GM12878 (cell line): ENCODE measurements at regions not wholly inside any gene's neighbourhood (a gene's known extent, or its start where the extent isn't known, plus 50 kb on each side); places are given as distances from the start of the nearest gene placed in this dataset.

Experiments
- ATAC-seq: fragments of 200-7000 bp; cut with Tn5 transposase; 3 replicates; pipeline ENCODE4 v1.9.1; 2020; ENCODE audit warnings: mild to moderate bottlenecking, moderate library complexity
- BruUV-seq: library from RNA; stranded (reverse); fragments of 400-500 nt; replicated peaks from 2 replicates; lab custom pipeline; 2021; lab: Mats Ljungman, UMichigan
- CTCF ChIA-PET: fragments of 300-600 bp; sonication (Branson Sonifier 250); formaldehyde crosslinking; extraction: SDS; loops from one replicate; lab custom pipeline; 2021; ENCODE audit warnings: inconsistent platforms; lab: Yijun Ruan, JAX
- POLR2A ChIA-PET: fragments of 350-600 bp; formaldehyde crosslinking; extraction: SDS; loops from one replicate; lab custom pipeline; 2021; ENCODE audit warnings: inconsistent platforms; lab: Charles Lee
- RAD21 ChIA-PET: fragments of 300-600 bp; sonication (Branson Sonifier 250); formaldehyde crosslinking; loops from one replicate; lab custom pipeline; 2023; ENCODE audit warnings: antibody characterized with exemption; ENCODE audit not compliant: unreplicated experiment; lab: Charles Lee
- SMC1A ChIA-PET: fragments of 300-600 bp; sonication (Branson Sonifier 250); formaldehyde crosslinking; loops from one replicate; lab custom pipeline; 2023; ENCODE audit not compliant: unreplicated experiment, uncharacterized antibody; lab: Charles Lee
- DNase-seq: peaks from one replicate; pipeline ENCODE4 v3.0.0-alpha.2; 2011; ENCODE audit warnings: low read depth, low spot score
- FAIRE-seq: peaks from 3 replicates; lab custom pipeline; 2011; peaks lifted over from hg19 to GRCh38; lab: Jason Lieb, UNC
- H2AFZ ChIP-seq: 2 replicates; pipeline ENCODE4 v1.6.0; 2011; ENCODE audit warnings: low read depth, low read length, control low read depth; ENCODE audit not compliant: control insufficient read depth
- H3K27ac ChIP-seq: 2 replicates; pipeline ENCODE4 v1.5.1; 2011; ENCODE audit warnings: control low read depth; ENCODE audit not compliant: control insufficient read depth, insufficient read depth
- H3K27me3 ChIP-seq, 2 experiments: replicated peaks in 1 of 2; 2 replicates each; pipeline versions ENCODE4 v1.6.0 to v1.6.1; 2011; ENCODE audit warnings: low read length in 1 of 2; ENCODE audit not compliant: control insufficient read depth in 2 of 2, insufficient read depth in 2 of 2
- H3K36me3 ChIP-seq, 2 experiments: 2 replicates each; pipeline ENCODE4 v1.5.1; 2011; ENCODE audit warnings: low read length in 1 of 2; ENCODE audit not compliant: control insufficient read depth in 2 of 2, insufficient read depth in 2 of 2
- H3K4me1 ChIP-seq: 2 replicates; pipeline ENCODE4 v1.6.1; 2011; ENCODE audit warnings: mild to moderate bottlenecking, low read length, moderate library complexity, mixed read lengths; ENCODE audit not compliant: control insufficient read depth, insufficient read depth
- H3K4me2 ChIP-seq: 2 replicates; pipeline ENCODE4 v1.6.0; 2011; ENCODE audit warnings: control low read depth; ENCODE audit not compliant: control insufficient read depth, insufficient read depth
- H3K4me3 ChIP-seq: fragments of 200-600 bp; sonication (generic); 2 replicates; pipeline ENCODE4 v1.5.1; 2016
- H3K79me2 ChIP-seq: 2 replicates; pipeline ENCODE4 v1.6.0; 2011; ENCODE audit warnings: low read length; ENCODE audit not compliant: control insufficient read depth, insufficient read depth
- H3K9ac ChIP-seq: 2 replicates; pipeline ENCODE4 v1.8.0; 2011; ENCODE audit warnings: low read length, control low read depth, mixed read lengths; ENCODE audit not compliant: control insufficient read depth, insufficient read depth
- H3K9me3 ChIP-seq: replicated peaks from 3 replicates; pipeline ENCODE4 v1.5.1; 2011; ENCODE audit warnings: mild to moderate bottlenecking, low read length; ENCODE audit not compliant: control insufficient read depth, insufficient read depth
- H4K20me1 ChIP-seq: 2 replicates; pipeline ENCODE4 v1.6.0; 2011; ENCODE audit not compliant: control insufficient read depth, insufficient read depth
- E2F4 ChIP-seq: IDR thresholded peaks from 2 replicates; pipeline ENCODE4 v1.6.1; 2012; ENCODE audit warnings: low read depth, low read length, improper control_type of control experiment
- FOS ChIP-seq: IDR thresholded peaks from 3 replicates; pipeline ENCODE4 v1.6.1; 2011; ENCODE audit warnings: borderline replicate concordance; ENCODE audit not compliant: insufficient read length; ENCODE audit errors: extremely low read depth
- SUZ12 ChIP-seq: fragments of 200-600 bp; sonication (generic); IDR thresholded peaks from one replicate; pipeline ENCODE4 v1.6.1; 2018; ENCODE audit warnings: antibody characterized with exemption, mild to moderate bottlenecking; ENCODE audit not compliant: unreplicated experiment
- WGBS: methylation state at CpG from one replicate; pipeline ENCODE4 v1.1.6; 2016; ENCODE audit warnings: low lambda C conversion rate; ENCODE audit not compliant: insufficient replicate concordance, insufficient coverage; ENCODE audit errors: missing lambda C conversion rate; 5-methylcytosine and 5-hydroxymethylcytosine counted together
- in situ Hi-C: fragments of 300-500 bp; cut with MboI; formaldehyde crosslinking; loops from 9 replicates; pipeline ENCODE4 v1.14.3; 2018; ENCODE audit warnings: mixed read lengths
- intact Hi-C: fragments of 100-400 bp; cut with micrococcal nuclease; formaldehyde crosslinking; loops from one replicate; pipeline ENCODE4 v1.14.2; 2022; ENCODE audit not compliant: unreplicated experiment

GRCh38 chr5:35482167-35482755, 135.4 kb upstream of the SPEF2 start:
- Histone ChIP-seq H3K4me3 (no peak overlapping the region), H4K20me1 (no peaks in the 10 kb centered on the region), H2AFZ (no peak overlapping the region), H3K79me2 (no peaks in the 10 kb centered on the region), H3K9ac (no peak overlapping the region), H3K4me2 (no peak overlapping the region), H3K27me3 (no peaks in the 10 kb centered on the region), H3K27ac (no peak overlapping the region), H3K9me3 (no peaks in the 10 kb centered on the region), H3K4me1 (no peaks in the 10 kb centered on the region), H3K36me3 (no peaks in the 10 kb centered on the region)
- 41% methylated on average over 5 of the region's 5 CpGs for WGBS
- no peak for ATAC-seq
- DNase-seq, result no peak
- CTCF ChIA-PET, result no interaction called here
- intact Hi-C loops, result no loop called here
- no peak for TF ChIP-seq FOS
- TF ChIP-seq SUZ12, result no peak
- TF ChIP-seq E2F4, result no peak
- in situ Hi-C loops, result no loop called here
- POLR2A ChIA-PET, result no interaction called here
- no peak for FAIRE-seq
- no TSS peak for BruUV-seq
- RAD21 ChIA-PET, result no interaction called here
- SMC1A ChIA-PET, result interaction anchor here (0.6 to 1.8 kb wide), 4 partner anchors 9 to 299 kb away, joined by 3 to 4 read pairs (median 3); no protein-coding TSS in a partner anchor
